Muscle of back (tissue), 3 donors: ENCODE measurements at regions not wholly inside any gene's neighbourhood (a gene's known extent, or its start where the extent isn't known, plus 50 kb on each side); places are given as distances from the start of the nearest gene placed in this dataset.
"Not testable (repeated sequence)": the region's sequence is repeated elsewhere in the genome, so short reads cannot be mapped to it uniquely, and the experiment has no call there.

Experiments
- DNase-seq, 3 donors: peaks; one replicate each; pipeline versions ENCODE4 v3.0.0 to v3.0.0-alpha.2; 2013

GRCh38 chr2:120531863-120532600 lies 186.1 kb downstream of the INHBB start:
- DNase-seq = peak in 1 of 3 donors; percentile 37

GRCh38 chr2:120533625-120534024 lies 187.7 kb downstream of the INHBB start:
- DNase-seq = no peak

- no peak for DNase-seq
These were observed 188.5 kb downstream of the INHBB start for GRCh38 chr2:120534457-120534856.

GRCh38 chr2:120535081-120535480 lies 189.1 kb downstream of the INHBB start:
- no peak for DNase-seq

- no peak for DNase-seq
These were observed 190.2 kb downstream of the INHBB start for GRCh38 chr2:120536141-120536540.

GRCh38 chr2:120538691-120539423 lies 192.9 kb downstream of the INHBB start:
- DNase-seq = no peak

GRCh38 chr2:120539424-120539936 lies 193.5 kb downstream of the INHBB start:
- DNase-seq = no peak

- peak in 1 of 3 donors; percentile 91 for DNase-seq
These were observed 194.2 kb downstream of the INHBB start for GRCh38 chr2:120539937-120540718.

GRCh38 chr2:120540719-120541552 lies 194.7 kb upstream of the GLI2 start:
- no peak for DNase-seq

- DNase-seq = no peak
These were observed 194.1 kb upstream of the GLI2 start for GRCh38 chr2:120541553-120541932.

- DNase-seq = no peak
These were observed 193.5 kb upstream of the GLI2 start for GRCh38 chr2:120541972-120542670.

GRCh38 chr2:120542911-120543527 lies 192.6 kb upstream of the GLI2 start:
- DNase-seq = no peak

- no peak for DNase-seq
These were observed 191.8 kb upstream of the GLI2 start for GRCh38 chr2:120543899-120544298.

GRCh38 chr2:120544522-120544921 lies 191.1 kb upstream of the GLI2 start:
- DNase-seq = no peak

GRCh38 chr2:120545007-120545406 lies 190.7 kb upstream of the GLI2 start:
- DNase-seq = not testable (repeated sequence)

GRCh38 chr2:120545521-120546047 lies 190.1 kb upstream of the GLI2 start:
- peak in 1 of 3 donors; percentile 58 for DNase-seq

- DNase-seq = peak; percentile 71 to 93 (median 88)
These were observed 189.4 kb upstream of the GLI2 start for GRCh38 chr2:120546048-120546864.

- no peak for DNase-seq
These were observed 188.7 kb upstream of the GLI2 start for GRCh38 chr2:120546865-120547390.

- DNase-seq = no peak
These were observed 188.0 kb upstream of the GLI2 start for GRCh38 chr2:120547662-120548061.
